Stomach (tissue), 4 donors: ENCODE measurements at regions not wholly inside any gene's neighbourhood (a gene's known extent, or its start where the extent isn't known, plus 50 kb on each side); places are given as distances from the start of the nearest gene placed in this dataset.

Source experiments
- EP300 ChIP-seq: sonication (generic); formaldehyde crosslinking; IDR thresholded peaks from one replicate; pipeline ENCODE4 v1.6.1; 2017; ENCODE audit warnings: antibody characterized with exemption
- POLR2A ChIP-seq, 4 donors: fragments of 450-650 bp; IDR thresholded peaks; one replicate each; pipeline ENCODE4 v1.6.1; 2016; ENCODE audit warnings: antibody characterized with exemption in 4 of 4, control low read depth in 2 of 4, mild to moderate bottlenecking in 1 of 4, moderate library complexity in 1 of 4
- POLR2AphosphoS5 ChIP-seq, 3 donors: sonication (generic); formaldehyde crosslinking; IDR thresholded peaks; one replicate each; pipeline ENCODE4 v1.6.1; 2016; ENCODE audit warnings: antibody characterized with exemption in 3 of 3
- TF ChIP-seq, protein P1 (sequence below), 7 experiments: fragments of 450-650 bp in 4 of 7; fragments of 200-600 bp in 3 of 7; sonication (generic) in 3 of 7; IDR thresholded peaks; one replicate each; pipeline ENCODE4 v1.5.1; 2016 to 2019; ENCODE audit warnings: antibody characterized with exemption in 7 of 7, control low read depth in 2 of 7, mild to moderate bottlenecking in 1 of 7

DNA sequence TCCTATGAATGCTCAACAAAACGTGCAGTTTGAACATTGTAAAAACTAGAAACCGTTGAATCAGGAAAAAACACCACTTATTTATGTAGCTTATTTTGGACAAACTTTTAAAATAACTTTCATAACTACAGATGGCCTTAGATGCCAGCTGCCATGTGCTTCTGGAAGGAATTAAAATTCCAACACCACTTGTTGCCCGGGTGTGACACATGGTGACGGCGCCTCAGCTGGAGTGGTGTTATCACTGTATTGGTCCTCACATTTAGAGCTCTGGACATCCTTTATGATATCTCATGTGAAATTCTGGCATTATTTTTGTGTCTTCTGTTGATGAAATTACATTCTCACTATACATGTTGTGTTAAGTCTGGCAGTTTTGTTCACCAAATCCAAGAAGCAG lies 211.0 kb downstream of the IPO8 start:
- TF ChIP-seq, protein P1, sequence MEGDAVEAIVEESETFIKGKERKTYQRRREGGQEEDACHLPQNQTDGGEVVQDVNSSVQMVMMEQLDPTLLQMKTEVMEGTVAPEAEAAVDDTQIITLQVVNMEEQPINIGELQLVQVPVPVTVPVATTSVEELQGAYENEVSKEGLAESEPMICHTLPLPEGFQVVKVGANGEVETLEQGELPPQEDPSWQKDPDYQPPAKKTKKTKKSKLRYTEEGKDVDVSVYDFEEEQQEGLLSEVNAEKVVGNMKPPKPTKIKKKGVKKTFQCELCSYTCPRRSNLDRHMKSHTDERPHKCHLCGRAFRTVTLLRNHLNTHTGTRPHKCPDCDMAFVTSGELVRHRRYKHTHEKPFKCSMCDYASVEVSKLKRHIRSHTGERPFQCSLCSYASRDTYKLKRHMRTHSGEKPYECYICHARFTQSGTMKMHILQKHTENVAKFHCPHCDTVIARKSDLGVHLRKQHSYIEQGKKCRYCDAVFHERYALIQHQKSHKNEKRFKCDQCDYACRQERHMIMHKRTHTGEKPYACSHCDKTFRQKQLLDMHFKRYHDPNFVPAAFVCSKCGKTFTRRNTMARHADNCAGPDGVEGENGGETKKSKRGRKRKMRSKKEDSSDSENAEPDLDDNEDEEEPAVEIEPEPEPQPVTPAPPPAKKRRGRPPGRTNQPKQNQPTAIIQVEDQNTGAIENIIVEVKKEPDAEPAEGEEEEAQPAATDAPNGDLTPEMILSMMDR (IDR thresholded peaks at IDR 0.05), result no peak
- TF ChIP-seq POLR2A (IDR thresholded peaks at IDR 0.05), result no peak
- TF ChIP-seq POLR2AphosphoS5 (IDR thresholded peaks at IDR 0.05), result no peak
- TF ChIP-seq EP300, result no peak
